GM19324 (cell line): ENCODE measurements at regions not wholly inside any gene's neighbourhood (a gene's known extent, or its start where the extent isn't known, plus 50 kb on each side); places are given as distances from the start of the nearest gene placed in this dataset.
A peak's percentile ranks its signal among the peaks of the same experiment; 100 is the strongest.
"Not testable (repeated sequence)": the region's sequence is repeated elsewhere in the genome, so short reads cannot be mapped to it uniquely, and the experiment has no call there.

Experiments
- ATAC-seq: cut with Tn5 transposase; IDR thresholded peaks from one replicate; pipeline ENCODE4 v1.9.1; 2021; ENCODE audit warnings: mild to moderate bottlenecking, moderate library complexity; ENCODE audit not compliant: unreplicated experiment, low FRiP score

DNA sequence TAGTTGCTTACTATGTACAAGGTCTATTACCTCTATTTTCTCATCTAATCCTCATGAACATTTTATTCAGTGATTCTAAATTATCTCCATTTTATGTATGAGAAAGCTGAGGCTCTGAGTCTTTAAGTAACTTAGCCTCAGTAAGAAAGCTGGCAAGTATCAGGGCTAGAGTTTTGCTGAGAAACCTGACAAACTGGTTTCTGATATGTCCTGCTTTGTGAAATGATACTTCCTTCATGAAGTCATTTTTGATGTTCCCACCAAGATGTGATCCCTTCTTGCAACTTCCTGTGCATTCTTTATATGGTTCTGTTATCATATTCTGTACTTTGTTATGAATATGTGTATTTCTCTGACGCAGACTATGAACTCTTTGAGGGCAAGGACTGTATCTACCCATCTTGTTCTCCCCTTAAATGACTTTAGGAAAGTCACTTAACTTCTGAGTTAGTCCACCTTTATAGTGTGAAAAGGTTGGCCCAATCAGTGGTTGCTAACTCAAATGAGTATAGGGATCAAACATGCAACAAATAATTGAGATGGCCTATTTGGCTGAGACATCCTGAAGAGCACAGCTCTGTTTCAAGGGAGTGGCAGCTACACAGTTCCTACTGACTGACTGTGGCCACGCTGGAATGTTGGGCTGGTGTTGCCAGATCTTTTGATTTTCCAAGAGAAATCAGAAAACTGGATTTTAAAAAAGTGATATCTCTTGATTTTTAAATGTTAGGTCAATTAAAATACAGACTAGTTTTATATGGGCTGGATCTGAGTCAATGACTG is 127.9 kb upstream of the AMOT start:
- ATAC-seq, result no peak

GRCh38 chrX:112967903-112968302 is 127.3 kb upstream of the AMOT start:
- no peak for ATAC-seq

DNA sequence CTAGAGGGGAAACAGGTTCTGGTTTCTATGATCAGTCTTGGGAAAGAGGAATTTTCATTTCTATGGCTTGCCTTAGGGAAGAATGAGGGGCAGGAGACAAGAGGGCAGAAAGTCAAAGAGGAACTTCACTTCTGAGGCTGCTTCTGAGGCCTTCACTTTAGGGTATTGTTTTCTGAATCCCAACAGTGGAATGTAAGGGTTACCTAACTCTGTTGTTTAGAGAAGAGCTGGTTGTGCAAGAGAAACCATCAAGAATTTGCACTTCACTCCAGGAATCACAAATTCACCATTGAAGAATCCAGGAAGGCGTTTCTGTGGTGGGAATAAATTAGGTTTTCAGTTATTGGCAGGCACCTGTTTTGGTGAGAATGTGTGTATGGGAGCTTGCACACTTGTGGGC is 126.7 kb upstream of the AMOT start:
- no peak for ATAC-seq

DNA sequence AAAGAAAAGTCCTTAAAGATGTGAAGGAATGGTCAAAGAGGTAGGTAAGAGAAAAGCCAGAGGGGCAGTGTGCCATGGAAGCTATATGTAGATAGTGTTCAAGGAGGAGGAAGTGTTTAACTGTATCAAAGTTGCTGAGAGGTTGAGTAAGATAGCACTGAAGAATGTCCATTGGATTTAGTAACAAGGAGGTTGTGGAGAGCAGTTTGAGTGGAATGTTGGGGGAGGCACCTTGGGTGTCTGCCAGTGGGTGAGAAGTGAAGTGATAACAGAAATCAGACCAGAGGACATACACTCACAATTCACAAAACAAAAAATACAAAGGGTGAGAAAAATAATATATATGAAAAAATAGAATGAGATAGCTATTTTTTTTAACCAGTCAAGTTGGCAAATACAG is 121.3 kb upstream of the AMOT start:
- ATAC-seq, result no peak

DNA sequence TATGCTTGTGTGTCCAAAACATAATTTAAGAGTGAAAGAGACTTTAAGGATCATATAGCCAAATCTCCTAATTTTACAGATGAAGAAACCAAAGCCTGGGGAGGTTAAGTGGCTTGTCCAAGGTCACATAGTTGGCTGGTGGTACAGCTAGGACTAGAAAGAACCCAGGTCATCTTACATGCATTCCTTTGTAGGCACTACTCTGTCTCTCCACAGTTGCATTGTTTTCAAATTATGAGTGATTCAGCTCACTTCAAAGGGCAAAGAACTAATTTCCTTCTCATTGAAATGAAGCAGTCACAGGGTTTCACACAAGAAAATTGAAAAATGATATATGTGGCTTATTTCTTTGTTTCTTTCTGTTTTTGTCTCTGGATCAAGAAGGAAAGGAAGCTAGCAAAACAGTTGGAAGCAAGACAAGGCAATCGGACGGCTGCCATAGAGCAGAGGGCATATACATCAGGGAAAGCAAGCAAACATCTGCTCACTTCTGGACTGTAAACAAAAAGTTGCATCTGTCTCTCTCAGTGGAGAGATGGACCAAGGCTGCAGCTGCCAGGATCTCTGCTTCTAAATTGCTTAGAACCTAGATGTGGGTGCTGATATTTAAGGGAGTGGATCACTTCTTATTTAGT is 107.5 kb upstream of the AMOT start:
- ATAC-seq, result no peak

DNA sequence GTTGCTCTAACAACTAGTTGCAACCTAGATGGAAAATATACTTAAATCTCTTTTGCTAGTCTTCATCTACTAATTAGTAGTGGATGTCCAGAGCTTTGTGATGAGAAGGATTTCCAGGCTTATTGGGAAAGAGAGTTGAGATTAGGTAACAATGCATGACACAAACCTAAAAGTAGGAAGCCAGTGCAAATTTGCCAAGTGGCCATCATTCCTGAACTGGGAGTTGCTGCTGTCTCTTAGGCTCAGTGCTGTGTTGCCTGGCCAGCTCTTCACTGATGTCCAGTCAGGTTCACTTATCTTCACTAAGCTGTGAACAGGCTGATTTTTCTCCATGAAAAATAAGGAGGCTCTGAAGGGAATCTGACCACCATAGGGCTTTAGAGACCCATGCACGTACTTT is 105.6 kb upstream of the AMOT start:
- no peak for ATAC-seq

GRCh38 chrX:112945826-112946225 is 105.2 kb upstream of the AMOT start:
- no peak for ATAC-seq

- peak; percentile 51 for ATAC-seq
Measured at GRCh38 chrX:112941209-112941837, 100.7 kb upstream of the AMOT start.

DNA sequence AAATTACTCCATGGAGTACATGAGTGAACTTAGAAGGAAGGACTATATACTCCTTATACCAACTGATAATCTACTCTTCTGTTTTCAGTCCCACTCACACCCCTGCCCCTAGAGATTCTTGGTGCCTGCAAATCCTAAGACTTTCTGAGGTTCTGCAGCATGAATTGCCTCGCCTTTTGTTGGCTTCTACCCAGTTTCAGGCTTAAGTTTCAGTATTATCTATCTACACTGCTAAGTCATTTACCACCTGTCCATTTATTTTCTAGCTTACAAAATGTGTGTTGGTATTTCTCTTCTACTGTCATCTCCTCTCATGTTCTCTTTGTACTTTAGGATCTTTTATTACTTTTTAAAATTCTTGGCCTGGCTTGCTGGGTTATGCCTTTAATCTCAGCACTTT is 94.4 kb upstream of the AMOT start:
- ATAC-seq, result no peak

- ATAC-seq, result no peak
Measured at GRCh38 chrX:112931900-112932299, 91.3 kb upstream of the AMOT start.

- no peak for ATAC-seq
Measured at GRCh38 chrX:112931478-112931877, 90.8 kb upstream of the AMOT start.

- not testable (repeated sequence) for ATAC-seq
Measured at GRCh38 chrX:112923381-112923780, 82.8 kb upstream of the AMOT start.

DNA sequence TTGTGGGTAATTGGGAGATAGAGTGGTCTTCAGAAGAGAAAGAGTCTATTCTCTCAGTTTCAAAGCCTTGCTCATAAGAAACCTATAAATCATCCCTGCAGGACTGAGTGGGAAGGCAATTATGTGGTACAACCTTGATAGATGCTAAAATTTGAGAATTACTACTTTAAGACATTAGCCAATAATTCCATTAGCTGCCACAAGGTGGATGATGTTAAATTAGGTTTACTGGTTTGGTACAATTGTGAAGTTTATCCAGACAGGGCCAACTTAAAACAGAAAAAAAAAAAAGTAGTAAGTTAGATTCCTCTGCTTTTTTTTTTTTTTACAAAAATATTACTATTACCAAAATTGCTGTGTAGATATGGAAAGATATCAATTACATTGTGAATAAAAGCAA is 73.2 kb upstream of the AMOT start:
- ATAC-seq, result no peak

GRCh38 chrX:112910418-112910817 is 69.8 kb upstream of the AMOT start:
- ATAC-seq, result no peak

GRCh38 chrX:112901869-112902725 is 61.5 kb upstream of the AMOT start:
- ATAC-seq, result no peak

GRCh38 chrX:112896051-112896450 is 55.4 kb upstream of the AMOT start:
- ATAC-seq, result no peak
